ENCODE measurements at regions not wholly inside any gene's neighbourhood (a gene's known extent, or its start where the extent isn't known, plus 50 kb on each side); places are given as distances from the start of the nearest gene placed in this dataset.

GRCh38 chrX:110871839-110872238, 76.2 kb upstream of the CHRDL1 start:
- Mint-ChIP-seq H3K27me3 (no peaks in the 10 kb centered on the region), H3K4me1 (no peaks in the 10 kb centered on the region), H3K36me3 (ENCODE audit: low read depth) (no peaks in the 10 kb centered on the region), H3K4me3 (no peak overlapping the region), H3K27ac (no peak overlapping the region)
- ATAC-seq, result no peak
- no peaks in the 10 kb centered on the region for H3K9me3 ChIP-seq (ENCODE audit: control insufficient read depth, low read length, poor library complexity, severe bottlenecking)
- DNase-seq, result no peak

GRCh38 chrX:110866421-110866820, 70.8 kb upstream of the CHRDL1 start:
- no peaks in the 10 kb centered on the region for H3K9me3 ChIP-seq (ENCODE audit: control insufficient read depth, low read length, poor library complexity, severe bottlenecking)
- DNase-seq (no peak), ATAC-seq (no peak)
- H3K27me3 Mint-ChIP-seq, result no peaks in the 10 kb centered on the region
- no peaks in the 10 kb centered on the region for H3K36me3 Mint-ChIP-seq (ENCODE audit: low read depth)
- no peak overlapping the region for H3K4me3 Mint-ChIP-seq
- H3K4me1 Mint-ChIP-seq, result no peaks in the 10 kb centered on the region
- no peak overlapping the region for H3K27ac Mint-ChIP-seq

GRCh38 chrX:110863883-110864282, 68.3 kb upstream of the CHRDL1 start:
- no peak overlapping the region for H3K4me3 Mint-ChIP-seq
- H3K9me3 ChIP-seq (ENCODE audit: control insufficient read depth, low read length, poor library complexity, severe bottlenecking), result no peaks in the 10 kb centered on the region
- H3K27me3 Mint-ChIP-seq, result peaks cover 6% of the 10 kb centered on the region
- DNase-seq (no peak), ATAC-seq (no peak)
- H3K36me3 Mint-ChIP-seq (ENCODE audit: low read depth), result peaks cover 2% of the 10 kb centered on the region
- no peak overlapping the region for H3K27ac Mint-ChIP-seq
- no peaks in the 10 kb centered on the region for H3K4me1 Mint-ChIP-seq

GRCh38 chrX:110858565-110858964, 62.9 kb upstream of the CHRDL1 start:
- peaks cover 2% of the 10 kb centered on the region for H3K36me3 Mint-ChIP-seq (ENCODE audit: low read depth)
- H3K27ac Mint-ChIP-seq, result no peak overlapping the region
- peaks cover 2% of the 10 kb centered on the region for H3K4me1 Mint-ChIP-seq
- no peak overlapping the region for H3K4me3 Mint-ChIP-seq
- H3K9me3 ChIP-seq (ENCODE audit: control insufficient read depth, low read length, poor library complexity, severe bottlenecking), result no peaks in the 10 kb centered on the region
- DNase-seq (no peak), ATAC-seq (no peak)
- peaks cover 22% of the 10 kb centered on the region for H3K27me3 Mint-ChIP-seq

GRCh38 chrX:110853610-110854009, 58.0 kb upstream of the CHRDL1 start:
- DNase-seq, result no peak

GRCh38 chrX:110852180-110852579, 56.6 kb upstream of the CHRDL1 start:
- H3K9me3 ChIP-seq (ENCODE audit: control insufficient read depth, low read length, poor library complexity, severe bottlenecking), result no peaks in the 10 kb centered on the region
- peaks cover 5% of the 10 kb centered on the region for H3K4me1 Mint-ChIP-seq
- no peaks in the 10 kb centered on the region for H3K36me3 Mint-ChIP-seq (ENCODE audit: low read depth)
- DNase-seq (no peak), ATAC-seq (peak; percentile 37)
- no peak overlapping the region for H3K4me3 Mint-ChIP-seq
- H3K27ac Mint-ChIP-seq, result no peak overlapping the region
- H3K27me3 Mint-ChIP-seq, result peaks cover 9% of the 10 kb centered on the region

More at GRCh38 chrX:110853610-110854009, 58.0 kb upstream of the CHRDL1 start:
- Mint-ChIP-seq H3K4me3 (no peak overlapping the region), H3K4me1 (peaks cover 2% of the 10 kb centered on the region), H3K27ac (no peak overlapping the region), H3K36me3 (ENCODE audit: low read depth) (no peaks in the 10 kb centered on the region), H3K27me3 (peaks cover 17% of the 10 kb centered on the region)
- no peaks in the 10 kb centered on the region for H3K9me3 ChIP-seq (ENCODE audit: control insufficient read depth, low read length, poor library complexity, severe bottlenecking)
- no peak for ATAC-seq

- H3K4me1 Mint-ChIP-seq, result peaks cover 5% of the 10 kb centered on the region
- no peak overlapping the region for H3K27ac Mint-ChIP-seq
- H3K4me3 Mint-ChIP-seq, result no peak overlapping the region
- H3K36me3 Mint-ChIP-seq (ENCODE audit: low read depth), result no peaks in the 10 kb centered on the region
- ATAC-seq (no peak), DNase-seq (no peak)
- peaks cover 9% of the 10 kb centered on the region for H3K27me3 Mint-ChIP-seq
- no peaks in the 10 kb centered on the region for H3K9me3 ChIP-seq (ENCODE audit: control insufficient read depth, low read length, poor library complexity, severe bottlenecking)
Observed at GRCh38 chrX:110851780-110852179, 56.2 kb upstream of the CHRDL1 start.

- Mint-ChIP-seq H3K27ac (no peak overlapping the region), H3K27me3 (no peaks in the 10 kb centered on the region), H3K4me1 (peaks cover 3% of the 10 kb centered on the region), H3K36me3 (ENCODE audit: low read depth) (no peaks in the 10 kb centered on the region), H3K4me3 (no peak overlapping the region)
- ATAC-seq (peak; percentile 50), DNase-seq (no peak)
- H3K9me3 ChIP-seq (ENCODE audit: control insufficient read depth, low read length, poor library complexity, severe bottlenecking), result no peaks in the 10 kb centered on the region
Observed at GRCh38 chrX:110847334-110847733, 51.7 kb upstream of the CHRDL1 start.

GRCh38 chrX:110846071-110846470, 50.5 kb upstream of the CHRDL1 start:
- Mint-ChIP-seq H3K4me3 (no peak overlapping the region), H3K4me1 (peaks cover 3% of the 10 kb centered on the region), H3K27me3 (no peaks in the 10 kb centered on the region), H3K36me3 (ENCODE audit: low read depth) (no peaks in the 10 kb centered on the region), H3K27ac (no peak overlapping the region)
- DNase-seq, result no peak
- ATAC-seq, result no peak
- no peaks in the 10 kb centered on the region for H3K9me3 ChIP-seq (ENCODE audit: control insufficient read depth, low read length, poor library complexity, severe bottlenecking)

All from T-helper 17 cell (primary cell).